ENCODE measurements at regions not wholly inside any gene's neighbourhood (a gene's known extent, or its start where the extent isn't known, plus 50 kb on each side); places are given as distances from the start of the nearest gene placed in this dataset.
"Not testable (repeated sequence)": the region's sequence is repeated elsewhere in the genome, so short reads cannot be mapped to it uniquely, and the experiment has no call there.

DNA sequence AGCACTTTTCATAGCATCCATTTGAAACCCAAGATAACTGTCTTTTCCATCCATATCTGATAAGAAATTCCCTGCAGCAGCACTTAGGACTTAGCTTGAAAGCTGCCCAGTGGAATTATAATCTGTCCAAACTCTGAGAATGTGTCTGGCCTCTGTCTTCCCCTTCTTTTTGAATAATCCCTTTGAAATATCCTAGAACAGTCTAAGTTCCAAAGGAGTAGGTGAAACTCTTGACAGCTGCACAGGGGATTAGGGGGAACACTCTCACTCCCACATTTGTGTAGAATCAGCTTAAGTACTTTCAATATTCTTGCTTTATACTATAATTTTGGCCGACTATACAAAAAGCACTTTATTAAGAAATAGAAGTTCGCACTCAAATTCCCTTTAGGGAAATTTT is 157.7 kb downstream of the PAPSS1 start:
- no peak for DNase-seq

DNA sequence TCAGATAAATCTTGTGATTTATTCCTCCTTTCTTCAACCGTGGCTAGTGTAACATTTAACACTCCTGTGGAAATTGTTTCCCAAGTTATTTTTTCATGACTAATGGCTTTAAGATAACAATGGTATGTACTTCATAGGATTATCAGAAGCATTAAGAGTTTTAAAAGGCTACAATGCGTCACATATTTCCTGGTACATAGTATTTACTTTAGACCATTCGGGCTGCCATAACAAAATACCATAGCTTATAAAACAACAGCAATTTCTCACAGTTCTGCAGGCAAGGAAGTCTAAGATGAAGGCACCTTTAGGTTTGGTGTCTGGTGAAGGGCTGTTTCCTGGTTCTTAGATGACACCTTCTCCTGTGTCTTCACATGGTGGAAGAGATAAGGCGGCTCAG is 158.6 kb downstream of the PAPSS1 start:
- DNase-seq, result no peak

DNA sequence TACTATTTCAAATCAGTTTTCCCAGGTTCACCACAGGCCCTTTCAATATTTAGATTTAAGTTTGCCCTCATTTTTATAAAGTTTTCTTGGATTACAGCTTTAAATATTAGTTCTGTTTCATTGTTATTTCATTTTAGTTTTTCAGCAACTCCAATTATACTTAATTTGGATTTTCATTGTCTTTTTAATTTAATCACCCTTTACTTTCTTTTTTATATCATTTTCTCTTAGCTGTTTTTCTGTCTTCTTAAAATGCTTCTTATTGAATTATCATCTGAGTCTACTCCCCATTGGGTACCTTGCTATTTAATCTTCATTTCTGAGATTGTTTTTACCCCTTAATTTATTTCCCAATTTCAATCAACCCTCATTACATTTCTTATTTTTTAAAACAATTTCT is 160.4 kb downstream of the PAPSS1 start:
- DNase-seq, result no peak

DNA sequence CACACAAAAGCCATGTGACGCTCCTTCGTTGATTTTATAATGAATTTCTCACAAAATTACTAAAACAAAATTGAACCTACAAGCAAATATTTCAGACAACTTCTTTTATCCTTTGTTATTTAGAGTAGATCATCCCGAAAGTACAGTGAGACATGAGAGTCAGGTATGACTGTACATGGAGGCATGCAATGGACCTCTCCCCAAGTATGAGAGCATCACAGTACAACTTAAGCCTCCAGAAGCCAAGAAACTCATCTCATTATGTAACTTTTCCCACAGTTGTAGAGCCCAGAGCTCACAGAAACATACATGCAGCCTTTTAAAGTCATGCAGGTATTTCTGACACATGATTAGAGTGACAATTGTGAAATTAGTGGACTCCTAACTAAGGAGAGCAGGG is 167.7 kb downstream of the PAPSS1 start:
- no peak for DNase-seq

GRCh38 chr4:107548211-107548905 is 171.7 kb downstream of the PAPSS1 start:
- DNase-seq, result no peak

- DNase-seq, result no peak
Observed at GRCh38 chr4:107546638-107547037, 173.4 kb downstream of the PAPSS1 start.

DNA sequence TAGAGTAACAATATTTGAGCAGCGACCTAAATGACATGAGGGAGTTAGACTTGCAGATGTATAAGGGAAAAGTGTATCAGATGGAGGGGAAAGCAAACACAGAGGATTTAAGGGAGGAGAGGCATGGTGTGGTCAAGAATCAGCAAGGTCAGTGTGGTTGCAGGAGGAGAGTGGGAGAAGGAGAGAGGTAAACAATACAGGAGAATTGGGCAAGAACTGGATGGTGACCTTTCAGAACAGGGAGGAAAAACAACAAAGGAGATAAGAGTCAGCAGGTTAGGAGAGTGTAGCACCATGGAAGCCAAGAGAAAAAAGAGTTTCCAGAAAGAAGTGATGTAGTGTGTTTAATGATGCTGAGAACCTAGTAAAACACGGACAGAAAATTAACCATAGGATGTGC is 178.5 kb downstream of the PAPSS1 start:
- no peak for DNase-seq

- no peak for DNase-seq
Observed at GRCh38 chr4:107531927-107532326, 188.1 kb downstream of the PAPSS1 start.

- DNase-seq, result no peak
Observed at GRCh38 chr4:107520368-107520767, 199.7 kb downstream of the PAPSS1 start.

DNA sequence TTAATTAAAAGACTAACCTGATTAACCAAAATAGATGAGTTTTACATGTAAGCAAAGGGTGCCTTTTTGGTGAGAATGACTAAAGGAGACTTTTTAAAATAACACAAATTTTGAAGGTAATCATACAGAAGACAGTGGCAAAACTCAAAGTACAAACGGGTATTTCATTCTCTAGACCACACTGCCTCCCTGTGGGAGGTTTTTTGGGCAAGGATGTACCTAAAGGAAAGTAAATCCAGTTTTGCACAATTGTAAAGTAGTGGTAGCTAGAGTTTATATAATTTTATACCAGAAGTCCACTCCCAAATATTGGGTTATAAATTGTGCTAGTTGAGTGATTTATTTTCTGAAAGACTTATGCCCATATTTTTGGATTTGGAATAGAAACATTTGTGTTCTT is 201.0 kb downstream of the PAPSS1 start:
- DNase-seq, result peak in 4 of 51 donors; percentile 1 to 32 (median 9)

DNA sequence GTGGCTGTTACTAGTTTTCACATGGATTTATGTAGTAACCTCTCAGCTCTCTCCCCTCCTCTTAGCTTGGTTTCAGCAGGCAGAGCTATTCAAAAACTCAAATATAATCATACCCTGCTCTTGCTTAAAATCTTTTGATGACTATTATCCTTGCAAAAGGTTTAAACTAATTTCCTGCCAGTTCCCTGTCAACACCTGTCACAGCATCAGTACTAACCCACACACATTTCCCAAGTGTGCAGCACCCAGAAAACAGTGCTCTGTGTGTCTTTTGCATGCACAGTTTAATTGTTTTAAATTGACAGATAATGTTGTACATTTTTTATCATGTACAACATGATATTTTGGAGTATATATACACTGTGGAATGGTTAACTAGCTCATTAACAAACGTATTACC is 202.0 kb downstream of the PAPSS1 start:
- peak in 1 of 51 donors; percentile 11 for DNase-seq

GRCh38 chr4:107512549-107512948 is 207.5 kb downstream of the PAPSS1 start:
- DNase-seq, result no peak

- no peak for DNase-seq
Observed at GRCh38 chr4:107509615-107510014, 210.4 kb downstream of the PAPSS1 start.

GRCh38 chr4:107500551-107500950 is 219.5 kb downstream of the PAPSS1 start:
- no peak for DNase-seq

- no peak for DNase-seq
Observed at GRCh38 chr4:107497054-107497453, 223.0 kb downstream of the PAPSS1 start.

DNA sequence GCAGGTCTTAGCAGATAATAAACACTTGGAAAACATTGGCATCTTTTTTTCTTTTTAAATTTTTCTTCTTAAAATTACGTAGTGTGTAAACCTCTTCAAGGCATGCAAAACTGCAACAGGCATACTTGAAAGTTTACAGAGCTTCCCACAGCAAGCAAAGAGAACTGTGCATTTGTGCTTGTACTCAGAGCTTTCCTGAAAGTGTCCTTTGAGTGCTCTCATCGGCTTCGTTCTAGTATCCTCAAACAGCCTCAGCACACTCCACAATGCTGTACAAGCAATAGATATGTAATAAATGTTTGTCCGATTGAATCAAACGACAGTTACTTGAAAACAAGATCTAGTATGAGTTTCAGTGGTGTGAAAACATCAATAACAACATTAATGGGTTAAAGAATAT is 227.5 kb downstream of the PAPSS1 start:
- DNase-seq, result no peak

DNA sequence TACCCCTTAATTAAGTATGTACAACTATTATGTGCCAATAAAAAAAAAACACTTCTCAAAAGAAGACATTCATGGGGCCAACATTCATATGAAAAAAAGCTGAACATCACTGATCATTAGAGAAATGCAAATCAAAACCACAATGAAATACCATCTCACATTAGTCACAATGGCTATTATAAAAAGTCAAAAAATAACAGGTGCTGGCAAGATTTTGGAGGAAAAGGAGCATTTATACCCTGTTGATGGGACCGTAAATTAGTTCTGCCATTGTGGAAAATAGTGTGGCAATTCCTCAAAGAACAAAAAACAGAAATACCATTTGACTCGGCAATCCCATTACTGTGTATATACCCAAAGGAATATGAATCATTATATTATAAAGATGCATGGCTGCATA is 229.9 kb downstream of the PAPSS1 start:
- DNase-seq, result no peak

- not testable (repeated sequence) for DNase-seq
Observed at GRCh38 chr4:107483621-107484020, 236.4 kb downstream of the PAPSS1 start.

DNA sequence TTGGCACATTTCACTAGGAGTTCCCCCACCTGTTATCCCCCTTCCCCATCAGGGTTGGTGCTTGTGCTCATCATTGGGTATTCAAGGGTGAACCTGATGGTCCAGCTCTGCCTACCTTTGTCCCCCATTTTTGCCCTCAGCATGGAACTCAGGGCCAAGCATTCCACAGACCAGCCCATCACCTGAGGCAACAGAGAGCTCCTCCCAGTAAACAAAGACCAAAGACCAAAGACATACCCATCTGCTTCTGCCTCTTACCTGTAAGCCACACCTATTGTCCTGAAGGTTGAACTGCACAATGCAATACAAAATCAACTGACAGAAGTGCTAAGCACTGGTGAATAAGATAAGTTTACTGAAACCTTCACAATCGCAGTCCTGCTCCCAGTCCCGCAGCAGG is 237.5 kb downstream of the PAPSS1 start:
- no peak for DNase-seq

GRCh38 chr4:107478327-107478980 is 241.6 kb downstream of the PAPSS1 start:
- DNase-seq, result no peak

- no peak for DNase-seq
Observed at GRCh38 chr4:107473126-107473525, 246.9 kb downstream of the PAPSS1 start.

DNA sequence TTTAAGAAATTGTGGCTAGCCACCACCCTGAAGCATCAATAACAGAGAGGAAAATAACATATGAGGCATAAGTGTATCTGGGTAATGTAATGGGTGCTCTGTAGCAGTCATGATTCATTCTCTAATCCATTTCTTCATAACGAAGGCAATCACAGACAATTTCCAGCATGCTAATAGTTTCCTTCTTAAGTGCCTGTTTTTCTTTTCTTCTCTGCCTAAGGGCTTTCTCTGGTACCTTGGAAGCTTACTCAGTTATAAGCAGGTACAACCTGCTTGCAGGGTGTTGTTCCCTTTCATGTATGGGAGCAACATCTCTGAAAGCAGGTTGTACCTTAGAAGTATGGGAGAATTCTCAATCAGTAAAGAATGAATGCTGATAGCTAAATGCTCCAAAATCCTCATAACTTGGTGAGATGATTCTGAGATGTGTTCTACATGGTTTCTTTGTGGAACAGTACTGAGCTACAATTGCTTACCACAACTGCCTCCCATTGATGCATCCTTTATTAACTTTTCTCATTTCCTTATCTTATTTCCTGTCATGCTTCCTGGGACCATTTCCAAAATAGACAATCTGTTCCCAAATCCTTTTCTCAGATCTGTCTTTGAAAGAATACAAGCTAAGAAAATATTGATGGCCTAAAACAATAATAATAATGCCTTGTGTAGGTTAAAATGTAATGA is 247.6 kb downstream of the PAPSS1 start:
- no peak for DNase-seq

- DNase-seq, result no peak
Observed at GRCh38 chr4:107470173-107470572, 249.9 kb downstream of the PAPSS1 start.
